ENCODE measurements at regions not wholly inside any gene's neighbourhood (a gene's known extent, or its start where the extent isn't known, plus 50 kb on each side); places are given as distances from the start of the nearest gene placed in this dataset.

- TF ChIP-seq, protein P1, sequence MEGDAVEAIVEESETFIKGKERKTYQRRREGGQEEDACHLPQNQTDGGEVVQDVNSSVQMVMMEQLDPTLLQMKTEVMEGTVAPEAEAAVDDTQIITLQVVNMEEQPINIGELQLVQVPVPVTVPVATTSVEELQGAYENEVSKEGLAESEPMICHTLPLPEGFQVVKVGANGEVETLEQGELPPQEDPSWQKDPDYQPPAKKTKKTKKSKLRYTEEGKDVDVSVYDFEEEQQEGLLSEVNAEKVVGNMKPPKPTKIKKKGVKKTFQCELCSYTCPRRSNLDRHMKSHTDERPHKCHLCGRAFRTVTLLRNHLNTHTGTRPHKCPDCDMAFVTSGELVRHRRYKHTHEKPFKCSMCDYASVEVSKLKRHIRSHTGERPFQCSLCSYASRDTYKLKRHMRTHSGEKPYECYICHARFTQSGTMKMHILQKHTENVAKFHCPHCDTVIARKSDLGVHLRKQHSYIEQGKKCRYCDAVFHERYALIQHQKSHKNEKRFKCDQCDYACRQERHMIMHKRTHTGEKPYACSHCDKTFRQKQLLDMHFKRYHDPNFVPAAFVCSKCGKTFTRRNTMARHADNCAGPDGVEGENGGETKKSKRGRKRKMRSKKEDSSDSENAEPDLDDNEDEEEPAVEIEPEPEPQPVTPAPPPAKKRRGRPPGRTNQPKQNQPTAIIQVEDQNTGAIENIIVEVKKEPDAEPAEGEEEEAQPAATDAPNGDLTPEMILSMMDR (IDR thresholded peaks at IDR 0.05): no peak
Observed at GRCh38 chr15:94631608-94632007, 400.2 kb downstream of the MCTP2 start.

DNA sequence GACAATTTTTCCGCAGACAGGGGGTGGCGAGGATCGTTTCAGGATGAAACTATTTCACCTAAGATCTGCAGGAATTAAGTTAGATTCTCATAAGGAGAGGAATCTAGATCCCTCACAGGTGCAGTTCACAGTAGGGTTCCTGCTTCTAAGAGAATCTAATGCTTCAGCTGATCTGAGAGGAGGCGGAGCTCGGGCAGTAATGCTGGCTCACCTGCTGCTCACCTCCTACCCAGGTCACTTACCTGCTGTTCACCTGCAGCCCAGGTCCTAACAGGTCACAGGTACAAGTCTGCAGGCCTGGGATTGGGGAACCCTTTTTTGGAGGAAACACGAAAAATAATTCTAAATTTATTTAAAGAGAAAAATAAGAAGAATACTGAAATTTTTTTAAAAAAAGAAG lies 406.8 kb downstream of the MCTP2 start:
- TF ChIP-seq, protein P1 (IDR thresholded peaks at IDR 0.05): no peak

GRCh38 chr15:94639701-94640100 lies 408.3 kb downstream of the MCTP2 start:
- TF ChIP-seq, protein P1 (IDR thresholded peaks at IDR 0.05): no peak

DNA sequence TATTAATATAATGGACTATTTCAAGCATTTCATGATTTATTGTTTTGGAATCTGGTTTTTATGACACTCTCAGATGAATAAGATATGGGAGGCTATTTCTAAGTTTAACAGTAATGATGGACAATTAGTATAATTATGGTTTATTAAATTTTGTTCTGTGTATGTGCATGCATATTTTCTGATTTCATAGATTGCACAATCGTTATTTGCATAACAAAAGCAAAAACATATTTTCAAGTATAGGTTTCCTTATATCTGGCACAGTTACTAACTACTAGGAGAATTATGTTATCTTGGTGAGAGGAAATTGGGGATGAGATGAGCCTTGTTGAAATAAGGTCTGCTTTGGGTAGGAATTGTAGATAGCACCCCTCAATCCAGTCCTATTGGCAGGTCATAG lies 413.1 kb downstream of the MCTP2 start:
- TF ChIP-seq, protein P1 (IDR thresholded peaks at IDR 0.05): no peak

DNA sequence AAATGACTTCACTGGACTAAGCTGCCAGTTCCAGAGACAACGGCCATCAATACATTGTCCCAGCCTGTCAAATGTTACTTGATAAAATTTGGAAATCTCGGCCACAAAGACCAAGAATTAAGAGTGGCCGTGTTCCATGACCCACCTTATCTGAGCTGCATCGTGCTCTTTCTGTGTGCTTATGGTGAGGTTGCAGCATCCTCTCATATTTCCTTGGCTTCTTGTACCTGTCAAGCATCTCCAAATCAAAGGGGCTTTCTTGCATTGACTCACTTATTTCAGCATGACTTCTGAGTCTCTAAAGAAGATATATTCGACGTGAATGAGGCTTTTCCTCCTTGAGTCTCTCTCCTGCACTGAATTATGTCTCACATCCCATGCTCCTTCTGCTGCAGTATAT lies 421.7 kb downstream of the MCTP2 start:
- TF ChIP-seq, protein P1 (IDR thresholded peaks at IDR 0.05): no peak

DNA sequence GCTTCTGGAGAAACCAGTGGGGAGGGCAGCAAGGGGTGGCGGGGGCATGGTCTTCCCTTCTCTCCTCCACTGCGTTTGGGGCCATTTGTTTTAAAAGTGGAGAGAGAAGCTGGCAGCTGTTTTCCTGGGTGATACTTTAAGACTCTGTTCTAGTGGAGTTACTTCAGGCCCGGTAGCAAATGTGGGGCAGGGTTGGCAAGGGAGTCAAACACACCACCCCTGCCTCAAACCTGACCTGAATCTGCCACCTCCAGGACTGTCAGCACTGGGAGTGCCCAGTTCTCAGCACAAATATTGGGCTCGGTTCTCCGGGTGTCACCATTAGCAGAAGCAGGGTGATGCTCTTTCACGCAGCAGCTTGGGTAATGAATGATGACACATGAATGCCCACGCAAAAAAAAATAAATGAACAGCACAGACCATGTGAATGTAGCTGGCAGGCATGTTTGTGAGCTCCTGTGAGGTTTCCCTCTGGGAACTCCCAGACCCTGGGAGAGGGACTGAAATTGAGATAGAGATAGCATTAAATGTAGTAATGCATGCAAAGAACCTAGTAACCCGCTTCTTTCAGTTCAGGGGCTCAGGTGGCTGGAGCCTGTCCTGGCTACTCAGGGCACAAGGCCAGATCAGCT lies 424.0 kb downstream of the MCTP2 start:
- TF ChIP-seq, protein P1 (IDR thresholded peaks at IDR 0.05): no peak

DNA sequence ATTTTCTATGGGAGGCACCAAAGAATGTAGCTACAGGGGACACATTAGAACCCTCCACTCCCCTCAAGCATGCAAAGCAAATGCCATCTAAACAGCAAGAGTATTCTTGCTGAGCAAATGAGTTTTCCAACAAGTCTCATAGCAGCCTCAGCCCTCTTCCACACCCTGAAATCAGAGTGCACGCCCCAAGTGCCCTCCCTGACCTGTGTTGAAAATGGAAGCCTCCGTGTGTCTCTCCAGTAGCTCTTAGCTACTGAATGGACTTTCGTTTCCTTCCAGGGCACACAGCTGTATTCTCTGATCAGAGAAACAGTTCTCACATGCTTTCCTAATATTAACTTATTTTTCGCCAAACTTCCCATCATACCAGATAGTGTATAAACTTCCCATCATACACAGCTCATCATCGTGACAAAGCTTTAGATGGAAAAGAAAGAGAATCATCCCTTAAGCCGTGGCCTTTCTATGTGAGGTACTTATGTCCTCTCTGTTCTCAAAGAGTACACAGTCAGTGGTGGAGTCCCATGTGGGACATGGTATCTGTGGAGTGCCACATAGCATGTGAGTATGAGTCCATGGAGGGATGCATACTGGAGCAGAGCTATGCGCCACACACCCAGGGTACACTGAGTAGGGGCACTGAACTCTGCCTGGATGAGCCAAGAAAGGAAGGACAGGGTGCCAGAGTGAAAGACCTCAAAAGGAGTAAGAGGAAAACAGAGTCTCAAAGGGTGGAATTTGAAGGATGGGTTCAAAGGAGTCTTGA lies 434.5 kb downstream of the MCTP2 start:
- TF ChIP-seq, protein P1 (IDR thresholded peaks at IDR 0.05): no peak
